Activated naive CD8-positive, alpha-beta T cell treated with anti-CD3 and anti-CD28 coated beads, Interleukin-2, amount 50 U/mL, for 24 hours (primary cell): ENCODE measurements at regions not wholly inside any gene's neighbourhood (a gene's known extent, or its start where the extent isn't known, plus 50 kb on each side); places are given as distances from the start of the nearest gene placed in this dataset.

Experiments
- ATAC-seq: fragments of 150-1000 bp; cut with Tn5 transposase; one replicate; pipeline ENCODE4 v1.10.0; 2021
- DNase-seq: peaks from one replicate; pipeline ENCODE4 v3.0.0; 2021
- H3K27ac Mint-ChIP-seq: one replicate; pipeline ENCODE4 v1.8.0; 2021; ENCODE audit warnings: mild to moderate bottlenecking, mixed read lengths
- H3K27me3 Mint-ChIP-seq: one replicate; pipeline ENCODE4 v1.8.0; 2021; ENCODE audit warnings: mixed read lengths
- H3K36me3 Mint-ChIP-seq: one replicate; pipeline ENCODE4 v1.8.0; 2021; ENCODE audit warnings: low read depth, mixed read lengths
- H3K4me1 Mint-ChIP-seq: one replicate; pipeline ENCODE4 v1.8.0; 2021; ENCODE audit warnings: mixed read lengths
- H3K4me3 Mint-ChIP-seq: one replicate; pipeline ENCODE4 v1.8.0; 2021; ENCODE audit warnings: mild to moderate bottlenecking, moderate library complexity, mixed read lengths
- H3K9me3 Mint-ChIP-seq: one replicate; pipeline ENCODE4 v1.8.0; 2021; ENCODE audit warnings: mixed read lengths

DNA sequence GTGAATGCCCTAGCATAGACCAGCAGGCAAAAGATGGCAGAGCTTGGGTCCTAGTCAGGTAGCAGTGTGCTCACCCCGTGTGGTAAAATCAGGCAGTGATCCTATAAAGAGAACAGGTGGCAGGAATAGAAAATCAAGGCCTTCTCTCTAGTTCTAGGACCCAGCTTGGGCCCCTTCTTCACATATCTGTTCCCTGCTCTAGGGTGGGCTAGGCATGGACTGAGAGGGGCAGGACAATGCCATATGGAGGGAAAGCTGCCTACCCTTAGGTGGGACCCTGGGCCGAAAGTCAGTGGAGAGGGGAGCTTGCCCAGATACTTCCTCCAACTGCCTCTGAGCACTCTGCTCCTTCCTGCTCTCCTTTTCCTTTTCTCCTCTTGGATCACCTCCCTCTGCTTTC is 117.4 kb upstream of the NALF2 start:
- Mint-ChIP-seq H3K36me3 (no peaks in the 10 kb centered on the region), H3K4me1 (no peaks in the 10 kb centered on the region), H3K9me3 (no peaks in the 10 kb centered on the region), H3K4me3 (no peak overlapping the region), H3K27ac (no peak overlapping the region), H3K27me3 (peaks cover 5% of the 10 kb centered on the region)
- ATAC-seq: no peak
- DNase-seq: no peak

DNA sequence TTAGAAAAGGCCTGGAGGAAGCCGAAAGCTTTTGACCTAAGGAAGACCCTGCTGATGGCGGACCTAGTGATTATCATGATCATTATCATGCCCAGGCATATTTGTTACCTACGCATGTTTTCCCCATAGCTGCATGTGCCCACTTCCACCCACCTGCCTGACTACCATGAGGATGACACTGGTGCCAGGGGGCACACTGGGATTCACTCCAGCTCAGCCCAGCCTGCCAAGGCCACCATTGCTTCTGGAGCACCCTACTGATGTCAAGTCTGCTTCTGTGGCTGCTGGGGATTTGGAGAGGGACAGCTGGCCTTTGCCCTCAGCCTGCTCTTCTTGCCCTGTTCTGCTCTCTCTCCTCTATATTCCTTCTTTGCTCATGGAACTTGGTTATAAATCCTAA is 124.7 kb upstream of the NALF2 start:
- no peaks in the 10 kb centered on the region for H3K36me3 Mint-ChIP-seq
- no peak overlapping the region for H3K4me3 Mint-ChIP-seq
- H3K27me3 Mint-ChIP-seq: no peaks in the 10 kb centered on the region
- H3K9me3 Mint-ChIP-seq: peaks cover 12% of the 10 kb centered on the region
- ATAC-seq: no peak
- H3K27ac Mint-ChIP-seq: no peak overlapping the region
- H3K4me1 Mint-ChIP-seq: no peaks in the 10 kb centered on the region
- DNase-seq: no peak

DNA sequence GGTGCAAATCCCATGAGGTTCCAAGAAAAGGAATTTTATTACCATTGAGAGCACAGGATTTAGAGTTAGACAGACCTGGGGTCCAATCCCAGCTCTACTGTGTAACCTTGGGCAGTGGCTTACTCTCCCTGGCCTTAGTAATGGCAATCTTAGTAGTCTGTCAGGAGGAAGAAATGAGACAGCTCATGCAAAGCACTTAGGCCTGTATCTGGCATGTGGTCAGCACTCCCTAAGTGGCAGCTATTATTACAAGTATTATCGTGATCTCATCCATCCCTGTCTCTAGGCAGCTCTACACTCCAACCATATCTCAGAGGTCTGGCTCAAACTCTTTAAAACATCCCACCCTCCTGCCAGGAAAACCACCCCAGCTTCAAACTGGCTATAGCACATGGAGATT is 129.6 kb upstream of the NALF2 start:
- Mint-ChIP-seq H3K4me3 (no peak overlapping the region), H3K27ac (no peak overlapping the region), H3K9me3 (peaks cover 12% of the 10 kb centered on the region), H3K36me3 (no peaks in the 10 kb centered on the region), H3K27me3 (no peaks in the 10 kb centered on the region), H3K4me1 (no peaks in the 10 kb centered on the region)
- ATAC-seq (no peak), DNase-seq (no peak)

DNA sequence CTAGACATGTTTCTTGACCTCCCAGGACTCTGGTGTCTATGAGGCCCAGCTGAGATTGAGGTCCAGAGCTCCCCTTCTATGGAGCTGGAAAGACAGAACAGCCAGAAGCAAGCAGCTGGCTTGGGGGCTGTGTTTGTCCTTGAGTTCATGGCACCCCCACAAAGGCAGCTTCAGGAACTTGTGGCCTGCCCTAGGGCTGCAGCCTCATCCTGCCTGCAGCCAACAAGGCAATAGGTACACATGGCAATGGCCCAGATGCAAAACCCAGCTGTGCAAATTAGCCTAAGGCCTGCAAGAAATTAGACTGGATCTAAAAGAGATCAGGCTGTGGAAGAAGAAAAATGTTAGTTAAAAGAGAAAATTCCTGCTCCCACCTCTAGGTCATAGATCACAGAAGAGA is 131.7 kb upstream of the NALF2 start:
- Mint-ChIP-seq H3K9me3 (peaks cover 12% of the 10 kb centered on the region), H3K36me3 (no peaks in the 10 kb centered on the region), H3K27me3 (no peaks in the 10 kb centered on the region), H3K4me3 (no peak overlapping the region), H3K27ac (no peak overlapping the region), H3K4me1 (no peaks in the 10 kb centered on the region)
- DNase-seq: no peak
- no peak for ATAC-seq

- Mint-ChIP-seq H3K27ac (no peak overlapping the region), H3K9me3 (peaks cover 7% of the 10 kb centered on the region), H3K4me3 (no peak overlapping the region), H3K4me1 (no peaks in the 10 kb centered on the region), H3K36me3 (no peaks in the 10 kb centered on the region), H3K27me3 (no peaks in the 10 kb centered on the region)
- DNase-seq (no peak), ATAC-seq (no peak)
Measured at GRCh38 chrX:69371159-69371558, 133.0 kb upstream of the NALF2 start.

GRCh38 chrX:69369999-69370398 is 134.1 kb upstream of the NALF2 start:
- DNase-seq (no peak), ATAC-seq (no peak)
- no peaks in the 10 kb centered on the region for H3K9me3 Mint-ChIP-seq
- H3K4me3 Mint-ChIP-seq: no peak overlapping the region
- H3K36me3 Mint-ChIP-seq: no peaks in the 10 kb centered on the region
- H3K27ac Mint-ChIP-seq: no peak overlapping the region
- no peaks in the 10 kb centered on the region for H3K27me3 Mint-ChIP-seq
- H3K4me1 Mint-ChIP-seq: no peaks in the 10 kb centered on the region

DNA sequence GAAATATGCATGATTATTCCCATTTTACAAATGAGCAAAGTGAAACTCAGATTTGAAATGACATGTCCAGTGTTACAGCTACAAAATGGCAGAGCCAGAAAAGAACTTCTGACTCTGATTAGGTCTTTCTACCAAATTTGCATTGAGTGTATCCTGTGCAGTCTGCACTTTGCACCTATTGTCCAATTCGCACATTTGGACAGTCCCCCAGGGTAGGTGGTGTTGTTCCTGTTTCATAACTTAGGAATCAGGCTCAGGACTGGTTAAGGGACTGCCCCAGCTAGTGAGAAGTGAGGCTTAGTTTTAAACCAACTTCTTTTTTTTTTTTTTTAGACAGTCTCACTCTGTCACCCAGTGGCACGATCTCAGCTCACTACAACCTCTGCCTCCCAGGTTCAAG is 137.9 kb upstream of the NALF2 start:
- H3K27me3 Mint-ChIP-seq: no peaks in the 10 kb centered on the region
- DNase-seq: no peak
- H3K36me3 Mint-ChIP-seq: no peaks in the 10 kb centered on the region
- no peak overlapping the region for H3K4me3 Mint-ChIP-seq
- H3K4me1 Mint-ChIP-seq: no peaks in the 10 kb centered on the region
- no peak overlapping the region for H3K27ac Mint-ChIP-seq
- no peak for ATAC-seq
- no peaks in the 10 kb centered on the region for H3K9me3 Mint-ChIP-seq

GRCh38 chrX:69365755-69366154 is 138.4 kb upstream of the NALF2 start:
- H3K27ac Mint-ChIP-seq: no peak overlapping the region
- no peaks in the 10 kb centered on the region for H3K27me3 Mint-ChIP-seq
- H3K9me3 Mint-ChIP-seq: no peaks in the 10 kb centered on the region
- no peak for ATAC-seq
- no peaks in the 10 kb centered on the region for H3K4me1 Mint-ChIP-seq
- no peak overlapping the region for H3K4me3 Mint-ChIP-seq
- DNase-seq: no peak
- no peaks in the 10 kb centered on the region for H3K36me3 Mint-ChIP-seq

DNA sequence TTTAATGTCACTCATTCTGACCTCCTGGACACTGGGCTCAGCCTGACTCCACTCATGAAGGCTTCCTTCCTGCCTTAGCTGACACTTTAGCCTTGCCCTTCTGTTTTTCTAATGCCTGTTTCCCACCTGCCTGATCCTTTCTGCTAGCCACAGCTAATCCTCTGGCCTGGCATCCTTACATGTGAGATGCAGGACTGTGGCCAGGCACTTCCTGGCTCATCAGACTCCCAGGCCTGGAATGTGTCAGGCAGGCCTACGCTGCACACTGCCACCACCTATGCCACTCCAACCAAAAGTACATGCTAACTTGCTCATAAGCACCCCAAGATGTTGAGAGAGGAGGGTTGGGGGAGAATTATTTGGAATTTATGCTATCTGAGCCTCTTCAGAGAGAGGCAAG is 138.8 kb upstream of the NALF2 start:
- Mint-ChIP-seq H3K9me3 (no peaks in the 10 kb centered on the region), H3K36me3 (no peaks in the 10 kb centered on the region), H3K4me1 (no peaks in the 10 kb centered on the region), H3K27ac (no peak overlapping the region), H3K27me3 (no peaks in the 10 kb centered on the region), H3K4me3 (no peak overlapping the region)
- no peak for DNase-seq
- no peak for ATAC-seq

DNA sequence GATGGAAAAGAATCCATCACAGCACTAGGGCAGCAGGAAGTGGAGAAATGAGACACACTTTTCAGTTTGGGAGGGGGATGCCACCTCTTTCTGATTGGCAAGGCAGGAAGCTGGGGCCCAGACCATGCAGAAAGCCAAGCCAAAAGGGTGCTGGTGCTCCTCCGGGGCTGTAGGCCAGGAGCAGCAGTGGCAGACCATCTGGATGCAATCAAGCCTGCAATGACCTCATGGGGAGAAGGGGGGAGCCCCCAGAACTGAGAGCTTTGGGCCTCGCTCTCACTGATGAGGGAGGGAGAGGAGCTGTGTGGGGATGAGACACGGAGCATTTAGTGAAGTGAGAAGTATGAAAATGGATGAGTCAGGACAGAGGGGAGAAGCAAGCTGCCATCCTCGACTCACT is 141.3 kb upstream of the NALF2 start:
- Mint-ChIP-seq H3K4me3 (no peak overlapping the region), H3K27me3 (no peaks in the 10 kb centered on the region), H3K36me3 (no peaks in the 10 kb centered on the region), H3K4me1 (no peaks in the 10 kb centered on the region), H3K27ac (no peak overlapping the region), H3K9me3 (no peaks in the 10 kb centered on the region)
- DNase-seq: no peak
- no peak for ATAC-seq

GRCh38 chrX:69362354-69362753 is 141.8 kb upstream of the NALF2 start:
- Mint-ChIP-seq H3K4me3 (no peak overlapping the region), H3K9me3 (no peaks in the 10 kb centered on the region), H3K4me1 (no peaks in the 10 kb centered on the region), H3K27me3 (no peaks in the 10 kb centered on the region), H3K36me3 (no peaks in the 10 kb centered on the region), H3K27ac (no peak overlapping the region)
- DNase-seq: no peak
- no peak for ATAC-seq

DNA sequence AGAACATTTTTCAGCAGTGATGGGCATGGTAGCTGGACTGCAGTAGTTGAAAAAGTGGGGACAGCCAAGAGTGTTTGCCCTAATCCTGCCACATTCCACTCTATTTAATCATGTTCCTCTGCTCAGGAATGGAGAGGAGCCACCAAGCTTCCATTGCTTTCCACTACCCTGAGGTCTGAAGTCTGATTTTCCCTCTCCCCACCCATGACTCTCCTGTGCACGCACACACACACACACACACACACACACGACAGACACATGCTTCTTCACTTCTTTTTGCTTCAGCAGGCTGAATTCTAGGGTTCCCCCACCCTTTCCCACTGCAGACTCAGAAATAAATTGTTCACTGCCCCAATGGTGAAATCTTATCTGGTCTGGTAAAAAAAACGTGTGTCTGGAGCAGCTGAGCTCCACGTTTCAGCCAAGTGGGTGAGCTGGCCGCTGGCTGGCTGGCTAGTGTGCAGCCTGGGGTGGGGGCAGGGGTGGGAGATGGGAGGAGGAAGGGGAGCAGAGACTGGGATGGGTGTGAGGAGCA is 142.7 kb upstream of the NALF2 start:
- ATAC-seq (no peak), DNase-seq (no peak)
- no peaks in the 10 kb centered on the region for H3K36me3 Mint-ChIP-seq
- H3K9me3 Mint-ChIP-seq: no peaks in the 10 kb centered on the region
- no peaks in the 10 kb centered on the region for H3K27me3 Mint-ChIP-seq
- no peaks in the 10 kb centered on the region for H3K4me1 Mint-ChIP-seq
- H3K27ac Mint-ChIP-seq: no peak overlapping the region
- no peak overlapping the region for H3K4me3 Mint-ChIP-seq

DNA sequence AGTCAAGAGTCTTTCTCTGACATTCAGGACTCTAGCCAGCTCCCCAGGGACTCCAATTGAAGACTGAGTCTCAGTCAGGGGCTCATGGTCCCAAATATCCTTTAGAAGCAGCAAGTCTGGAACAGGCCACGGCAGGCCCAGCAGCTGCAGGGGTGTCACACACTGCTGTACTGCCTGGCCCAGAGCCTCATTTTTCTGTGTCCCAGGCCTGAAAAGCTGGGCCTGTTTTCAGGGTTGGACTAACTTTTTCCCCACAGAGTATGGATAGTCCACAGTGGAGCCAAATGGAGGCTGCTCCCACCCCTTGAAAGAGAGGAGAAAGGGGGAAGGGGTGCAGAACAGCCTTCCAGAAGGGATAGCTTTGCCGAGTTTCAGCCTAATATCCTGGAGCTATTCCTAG is 146.8 kb upstream of the NALF2 start:
- DNase-seq (no peak), ATAC-seq (no peak)
- Mint-ChIP-seq H3K36me3 (no peaks in the 10 kb centered on the region), H3K9me3 (no peaks in the 10 kb centered on the region), H3K4me1 (no peaks in the 10 kb centered on the region), H3K4me3 (no peak overlapping the region), H3K27me3 (no peaks in the 10 kb centered on the region), H3K27ac (no peak overlapping the region)

DNA sequence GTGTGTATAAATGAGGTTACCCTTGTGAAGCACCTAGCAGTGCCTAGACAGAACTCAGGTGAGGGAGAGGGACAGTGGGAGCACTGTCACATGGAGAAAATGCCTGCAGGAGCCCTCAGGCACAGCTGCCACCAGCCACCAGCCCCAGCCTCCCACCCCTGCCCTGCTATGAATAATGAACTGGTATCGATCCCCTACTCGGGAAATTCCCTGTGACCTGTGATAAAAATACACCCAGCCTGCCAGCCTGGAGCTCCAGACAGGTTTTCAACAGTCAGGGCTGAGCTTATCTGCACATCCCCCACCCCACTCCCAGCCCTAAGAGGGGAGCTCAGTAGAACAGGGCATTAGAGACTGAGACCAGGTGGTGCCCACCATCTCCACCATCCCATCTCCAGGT is 159.6 kb upstream of the PJA1 start:
- no peak for DNase-seq
- no peak for ATAC-seq
- H3K36me3 Mint-ChIP-seq: no peaks in the 10 kb centered on the region
- H3K4me1 Mint-ChIP-seq: no peaks in the 10 kb centered on the region
- no peak overlapping the region for H3K4me3 Mint-ChIP-seq
- no peaks in the 10 kb centered on the region for H3K27me3 Mint-ChIP-seq
- no peaks in the 10 kb centered on the region for H3K9me3 Mint-ChIP-seq
- H3K27ac Mint-ChIP-seq: no peak overlapping the region

DNA sequence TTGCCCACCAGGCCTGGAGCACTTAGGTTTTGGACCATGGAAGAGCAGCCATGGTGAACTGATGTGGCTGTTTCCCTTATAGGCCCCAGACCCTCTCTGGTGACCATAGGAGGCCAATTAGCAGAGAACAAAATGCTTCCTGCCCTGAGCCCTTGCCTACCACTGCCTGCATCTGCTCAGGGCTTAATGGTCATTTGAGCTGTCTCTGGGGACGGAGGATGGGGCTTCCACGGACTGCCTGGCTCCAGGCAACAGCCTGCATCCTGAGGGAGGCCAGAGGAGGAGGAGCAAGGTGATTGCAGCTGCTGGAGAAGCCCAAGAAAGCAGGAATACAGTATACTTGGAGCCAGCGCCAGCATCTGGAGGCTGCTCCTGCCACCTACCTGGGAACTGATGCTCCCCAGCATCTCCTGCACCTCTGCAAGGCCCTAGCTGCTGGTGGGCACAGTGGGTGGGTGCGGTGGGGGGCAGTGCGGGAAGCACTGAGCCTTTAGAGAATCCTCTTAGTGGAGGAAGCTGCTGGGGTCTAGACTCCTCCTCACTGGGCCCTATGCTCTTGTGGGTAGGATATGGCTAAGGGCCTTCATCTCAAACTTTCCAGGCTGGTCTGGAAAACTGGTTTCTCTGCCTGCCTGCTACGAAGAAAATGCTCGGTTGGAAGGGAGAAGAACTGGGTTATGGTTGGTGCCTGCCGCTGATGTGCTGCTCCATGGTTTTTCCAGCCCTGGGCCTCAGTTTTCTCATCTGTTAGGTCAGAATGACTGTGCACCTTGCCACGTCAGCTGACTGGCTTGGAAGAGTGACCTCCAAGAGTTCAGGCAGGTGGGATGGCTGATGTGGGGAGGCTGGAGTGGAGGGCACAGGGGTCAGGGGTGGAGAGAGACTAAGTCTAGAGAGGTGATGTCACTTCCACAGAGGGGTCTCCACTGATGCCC is 158.8 kb upstream of the PJA1 start:
- H3K36me3 Mint-ChIP-seq: no peaks in the 10 kb centered on the region
- no peaks in the 10 kb centered on the region for H3K9me3 Mint-ChIP-seq
- DNase-seq (no peak), ATAC-seq (no peak)
- no peaks in the 10 kb centered on the region for H3K4me1 Mint-ChIP-seq
- H3K4me3 Mint-ChIP-seq: no peak overlapping the region
- H3K27ac Mint-ChIP-seq: no peak overlapping the region
- no peaks in the 10 kb centered on the region for H3K27me3 Mint-ChIP-seq
